ENCODE measurements at regions not wholly inside any gene's neighbourhood (a gene's known extent, or its start where the extent isn't known, plus 50 kb on each side); places are given as distances from the start of the nearest gene placed in this dataset.
A peak's percentile ranks its signal among the peaks of the same experiment; 100 is the strongest.
"Not testable (repeated sequence)": the region's sequence is repeated elsewhere in the genome, so short reads cannot be mapped to it uniquely, and the experiment has no call there.

DNA sequence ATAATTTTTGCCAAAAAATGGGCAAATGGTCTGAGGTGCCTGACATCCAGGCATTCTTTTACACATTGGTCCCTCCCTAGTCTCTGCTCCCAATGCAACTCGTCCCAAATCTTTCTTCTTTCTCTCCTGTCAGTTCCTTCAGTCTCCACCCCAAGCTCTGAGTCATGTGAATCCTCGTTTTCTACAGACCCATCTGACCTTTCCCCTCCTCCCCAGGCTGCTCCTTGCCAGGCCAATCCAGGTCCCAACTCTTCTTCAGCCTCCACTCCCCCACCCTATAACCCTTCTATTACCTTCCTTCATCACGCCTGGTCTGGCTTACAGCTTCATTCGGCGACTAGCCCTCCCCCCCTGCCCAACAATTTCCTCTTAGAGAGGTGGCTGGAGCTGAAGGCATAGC, 55.3 kb downstream of the BBS10 start:
- not testable (repeated sequence) for DNase-seq (ENCODE audit: low read depth)

DNA sequence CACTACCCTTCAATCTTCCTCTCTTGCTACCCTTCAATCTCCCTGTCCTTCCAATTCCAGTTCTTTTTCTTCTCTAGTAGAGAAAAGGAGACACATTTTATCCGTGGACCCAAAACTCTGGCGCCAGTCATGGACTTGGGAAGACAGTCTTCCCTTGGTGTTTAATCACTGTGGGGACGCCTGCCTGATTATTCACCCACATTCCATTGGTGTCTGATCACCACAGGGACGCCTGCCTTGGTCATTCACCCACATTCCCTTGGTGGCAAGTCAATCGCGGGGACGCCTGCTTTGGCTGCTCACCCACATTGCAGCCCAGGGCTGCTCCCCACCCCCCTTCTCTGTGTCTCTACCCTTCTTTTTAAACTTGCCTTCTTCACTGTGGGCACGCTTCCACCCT, 55.9 kb downstream of the BBS10 start:
- DNase-seq (ENCODE audit: low read depth): not testable (repeated sequence)

DNA sequence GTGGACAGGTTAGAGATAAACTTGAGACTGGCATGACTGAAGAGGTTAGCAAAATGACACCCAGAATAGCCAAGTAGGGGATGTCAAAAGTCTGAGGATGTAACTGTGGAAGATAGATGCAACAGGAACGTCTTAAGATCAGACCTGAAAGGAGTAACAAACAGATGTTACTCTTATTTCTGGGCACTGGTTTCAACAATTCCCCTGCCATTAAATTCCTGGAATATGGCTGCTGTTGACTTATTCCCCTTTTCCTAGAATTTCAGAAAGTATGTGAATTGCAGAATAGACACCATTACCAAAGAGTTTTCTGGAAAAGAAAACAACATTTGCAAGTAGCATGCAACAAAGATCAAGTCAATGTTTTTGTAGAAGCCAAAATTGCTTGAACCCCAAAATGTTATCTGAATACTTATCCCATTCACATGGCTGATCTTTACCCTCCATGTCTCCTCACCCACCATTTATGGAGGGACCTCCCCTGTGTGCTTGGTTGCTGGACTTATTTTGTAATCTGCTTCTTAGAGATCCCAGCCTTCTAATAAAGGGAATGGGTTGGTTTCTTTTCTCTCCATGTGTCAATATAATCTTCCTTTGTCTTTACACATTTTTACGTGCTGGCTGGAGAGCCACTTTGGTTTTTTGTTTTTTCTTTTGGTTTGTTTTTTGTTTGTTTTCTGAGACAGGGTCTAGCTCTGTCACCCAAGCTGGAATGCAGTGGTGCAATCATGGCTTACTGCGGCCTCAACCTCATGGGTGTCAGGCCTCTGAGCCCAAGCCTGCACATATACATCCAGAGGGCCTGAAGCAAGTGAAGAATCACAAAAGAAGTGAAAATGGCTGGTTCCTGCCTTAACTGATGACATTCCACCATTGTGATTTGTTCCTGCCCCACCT, 57.0 kb downstream of the BBS10 start:
- DNase-seq (ENCODE audit: low read depth): no peak

- DNase-seq (ENCODE audit: low read depth): no peak
These were observed 60.0 kb downstream of the BBS10 start for GRCh38 chr12:76288218-76288617.

GRCh38 chr12:76284816-76285750, 63.1 kb downstream of the BBS10 start:
- DNase-seq (ENCODE audit: low read depth): peak; percentile 64

DNA sequence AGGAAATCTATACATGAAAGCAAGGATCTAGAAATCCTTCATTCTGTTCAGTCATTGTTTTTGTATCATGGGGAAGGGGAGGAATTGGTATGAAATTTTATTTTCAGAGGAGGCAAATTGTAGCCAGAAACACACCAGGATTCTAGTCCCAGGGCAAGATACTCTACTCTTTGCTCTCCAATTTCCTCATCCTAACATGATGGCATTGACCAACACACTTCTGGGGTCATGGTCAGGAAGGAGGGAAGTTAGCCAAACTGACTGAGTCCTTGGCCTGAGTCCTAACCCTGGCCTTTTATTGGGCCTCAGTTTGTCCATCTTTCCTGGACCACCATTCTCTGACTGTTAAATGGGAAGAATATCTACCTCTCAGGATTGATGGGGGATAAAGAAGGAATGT, 65.5 kb downstream of the BBS10 start:
- no peak for DNase-seq (ENCODE audit: low read depth)

DNA sequence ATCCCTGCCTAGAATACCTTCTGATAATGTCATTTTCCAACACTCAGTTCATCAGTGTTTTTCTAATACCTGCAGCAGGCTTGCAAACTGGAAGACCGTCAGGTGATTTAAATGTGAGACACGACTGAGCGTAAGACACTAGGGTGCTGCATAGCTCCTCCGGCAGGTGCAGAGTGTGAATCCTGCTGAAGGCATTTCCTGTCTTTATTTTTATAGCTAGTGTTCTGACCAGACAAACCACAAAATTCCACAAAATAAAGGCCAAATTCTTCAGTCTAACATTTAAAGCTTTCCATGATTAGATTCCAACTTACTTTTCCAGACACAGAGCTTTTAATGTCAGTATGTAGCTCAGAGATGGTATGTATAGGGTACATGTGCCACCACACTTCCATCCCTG, 70.7 kb downstream of the BBS10 start:
- DNase-seq (ENCODE audit: low read depth): peak; percentile 36

GRCh38 chr12:76276499-76277151, 71.6 kb downstream of the BBS10 start:
- no peak for DNase-seq (ENCODE audit: low read depth)

DNA sequence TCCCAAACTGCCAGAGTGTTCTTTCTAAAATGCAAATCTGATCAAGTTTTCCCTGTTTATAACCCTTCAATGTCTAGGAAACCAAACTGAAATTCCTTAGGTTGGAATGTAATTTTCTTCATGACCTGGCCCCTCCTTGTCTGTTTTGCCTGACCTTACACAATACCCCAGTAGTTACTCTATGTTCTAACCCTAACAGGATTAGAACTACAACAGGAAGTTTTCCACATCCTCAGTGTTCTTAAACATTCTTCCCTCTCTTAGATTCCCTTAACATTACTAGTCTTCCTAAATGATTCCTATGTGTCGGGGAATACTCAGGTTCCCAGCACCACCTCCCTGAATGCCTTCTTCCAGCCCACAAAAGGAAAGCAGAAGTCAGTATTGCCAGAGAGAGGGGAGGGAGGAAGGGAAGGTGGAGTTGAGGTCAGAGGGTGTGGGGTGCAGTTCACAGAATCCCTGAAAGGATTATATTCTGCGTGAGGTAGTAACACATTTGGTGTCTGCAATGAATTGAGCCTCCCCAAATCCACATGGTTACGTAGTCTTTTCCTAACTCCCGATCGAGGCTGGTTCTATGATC, 72.6 kb downstream of the BBS10 start:
- no peak for DNase-seq (ENCODE audit: low read depth)

DNA sequence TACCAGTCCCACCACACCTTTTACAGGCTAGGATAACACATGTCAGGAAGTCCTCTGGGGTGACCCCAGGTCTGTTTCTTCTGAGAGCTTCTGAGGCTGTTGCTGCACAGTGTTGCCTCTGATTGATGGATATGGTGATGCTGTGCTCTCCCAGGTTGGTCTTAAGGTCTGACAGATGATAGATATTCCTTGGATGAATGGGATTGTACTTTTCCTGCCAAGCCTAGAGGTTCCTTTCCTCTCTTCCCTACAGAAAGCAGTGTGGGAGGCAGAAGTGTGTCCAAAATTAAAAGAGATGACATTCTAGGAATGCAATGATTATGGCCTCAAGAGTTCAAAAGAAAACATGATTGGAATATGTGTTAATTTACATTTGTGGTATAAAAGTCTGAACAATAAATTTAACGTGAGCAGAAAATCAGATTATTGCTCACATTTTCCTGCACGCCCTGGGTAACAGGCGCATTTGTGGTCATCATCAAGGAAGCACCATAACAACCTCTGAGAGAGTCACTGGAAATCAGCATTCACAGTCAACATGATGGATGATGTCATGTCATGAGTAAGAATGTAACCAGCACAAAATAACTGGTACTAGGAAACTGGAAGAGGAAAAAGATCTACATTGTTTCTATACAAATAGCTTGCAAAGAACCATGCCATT, 73.7 kb downstream of the BBS10 start:
- DNase-seq (ENCODE audit: low read depth): no peak

GRCh38 chr12:76272287-76272686, 75.9 kb downstream of the BBS10 start:
- DNase-seq (ENCODE audit: low read depth): no peak

- DNase-seq (ENCODE audit: low read depth): no peak
These were observed 77.4 kb downstream of the BBS10 start for GRCh38 chr12:76270657-76271358.

GRCh38 chr12:76268267-76268666, 79.9 kb downstream of the BBS10 start:
- DNase-seq (ENCODE audit: low read depth): peak; percentile 44

- DNase-seq (ENCODE audit: low read depth): peak; percentile 61
These were observed 81.4 kb downstream of the BBS10 start for GRCh38 chr12:76266797-76267196.

DNA sequence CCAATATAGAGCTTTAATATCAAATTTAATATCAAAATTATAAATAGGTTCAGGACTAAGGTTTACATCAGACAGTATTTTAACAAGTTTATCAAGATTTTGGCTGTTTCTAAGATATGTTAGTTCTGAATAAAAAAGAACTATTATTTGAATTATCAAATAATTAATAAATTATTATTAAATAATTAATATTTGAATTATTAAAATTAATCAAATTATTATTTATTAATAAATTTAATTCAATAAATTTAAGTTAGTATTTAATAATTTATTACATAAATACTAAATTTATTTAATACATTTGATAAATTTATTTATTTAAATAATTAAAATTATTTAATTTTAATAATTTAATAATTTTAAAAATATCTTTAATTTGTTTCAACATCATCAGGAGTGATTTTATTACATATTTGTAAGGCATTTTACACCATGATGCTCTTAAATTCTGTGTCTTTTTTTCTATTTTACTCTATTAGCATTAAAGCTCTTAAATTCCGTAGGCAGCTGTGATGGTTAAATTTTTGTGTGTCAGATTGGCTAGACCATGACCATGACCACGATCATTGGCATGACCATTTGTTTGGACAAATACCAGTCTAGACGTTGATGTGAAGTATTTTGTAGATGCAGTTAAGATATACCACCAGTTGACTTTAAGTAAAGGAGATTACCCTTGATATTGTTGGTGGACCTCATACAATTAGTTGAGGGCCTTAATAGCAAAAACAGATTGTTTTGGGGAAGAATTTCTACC, 82.6 kb downstream of the BBS10 start:
- no peak for DNase-seq (ENCODE audit: low read depth)

GRCh38 chr12:76264611-76265012, 83.6 kb downstream of the BBS10 start:
- peak; percentile 57 for DNase-seq (ENCODE audit: low read depth)

DNA sequence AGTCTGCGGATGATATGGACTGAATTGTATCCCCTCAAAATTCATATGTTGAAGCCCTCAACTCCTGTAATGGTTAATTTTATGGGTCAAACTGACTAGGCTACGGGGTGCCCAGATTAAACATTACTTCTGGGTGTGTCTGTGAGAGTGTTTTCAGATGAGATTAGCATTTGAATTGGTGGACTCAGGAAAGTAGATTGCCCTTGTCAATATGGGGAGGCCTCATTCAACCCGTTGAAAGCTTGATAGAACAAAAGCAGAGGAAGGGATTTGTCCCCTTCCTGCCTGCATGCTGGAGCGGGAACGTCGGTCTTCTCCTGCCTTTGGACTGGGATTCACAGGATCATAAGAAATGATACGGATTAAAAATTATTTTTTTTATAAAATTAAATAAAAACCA, 84.5 kb downstream of the BBS10 start:
- DNase-seq (ENCODE audit: low read depth): no peak

DNA sequence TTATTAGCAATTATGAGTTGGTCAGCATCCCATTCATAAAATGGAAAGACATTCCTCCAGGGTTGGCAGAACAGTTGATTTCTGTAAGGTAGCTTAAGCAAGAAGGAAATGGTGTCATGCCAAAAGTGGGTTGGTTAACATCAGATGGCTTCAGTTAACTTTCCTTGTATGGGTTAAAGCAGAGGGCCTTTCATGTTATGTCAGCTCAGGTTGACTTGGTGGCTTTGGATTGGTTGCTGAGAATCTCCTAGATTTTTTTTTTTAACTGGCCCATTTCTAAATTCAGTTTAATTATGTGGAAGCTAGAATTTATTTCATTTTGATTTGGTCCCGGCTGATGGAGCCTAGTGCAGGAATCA, 87.8 kb downstream of the BBS10 start:
- DNase-seq (ENCODE audit: low read depth): peak; percentile 67

DNA sequence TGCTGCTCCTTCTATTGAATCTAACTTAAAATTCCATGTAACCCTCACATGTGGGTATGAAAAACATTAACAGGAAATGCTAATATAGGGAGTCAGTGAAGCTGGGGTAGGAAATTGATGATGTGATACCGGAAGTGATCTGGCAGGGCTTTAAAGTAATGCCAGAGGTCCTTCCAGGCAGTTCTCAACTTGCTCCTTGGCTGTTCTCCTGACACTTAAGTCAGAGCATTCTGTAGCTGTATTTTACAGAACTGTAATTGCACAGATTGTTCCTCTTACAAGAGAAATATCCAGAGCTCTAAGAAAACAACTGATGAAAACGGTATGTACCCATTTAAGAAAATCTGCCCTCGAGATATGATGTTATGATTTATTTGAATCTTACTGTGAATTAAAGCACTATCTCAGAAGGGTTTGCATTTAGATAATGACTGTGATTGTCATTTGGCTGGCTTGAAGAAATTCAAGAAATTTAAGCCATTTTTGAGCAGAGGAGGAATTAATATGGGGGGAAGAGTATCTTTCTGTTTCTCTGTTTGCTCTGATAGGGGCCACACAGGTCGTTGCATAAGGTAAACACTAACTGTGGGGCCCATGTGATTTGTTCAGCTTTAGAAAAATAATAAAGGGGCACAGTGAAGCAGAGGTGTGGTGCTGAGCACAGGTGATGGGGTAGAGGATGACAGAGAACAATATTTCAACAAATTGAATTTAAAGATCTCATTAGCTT, 88.4 kb downstream of the BBS10 start:
- peak; percentile 89 for DNase-seq (ENCODE audit: low read depth)

Data from fibroblast of gingiva (primary cell).